A673 (cell line): ENCODE measurements at regions not wholly inside any gene's neighbourhood (a gene's known extent, or its start where the extent isn't known, plus 50 kb on each side); places are given as distances from the start of the nearest gene placed in this dataset.
A peak's percentile ranks its signal among the peaks of the same experiment; 100 is the strongest.

Experiments used
- BruUV-seq: library from RNA; stranded (reverse); fragments of 400-500 nt; replicated peaks from 2 replicates; lab custom pipeline; 2021; lab: Mats Ljungman, UMichigan
- CTCF ChIA-PET: fragments of 300-600 bp; sonication (Branson Sonifier 250); formaldehyde crosslinking; loops from one replicate; lab custom pipeline; 2022; ENCODE audit warnings: antibody characterized with exemption; lab: Charles Lee
- POLR2A ChIA-PET: fragments of 300-600 bp; sonication (Branson Sonifier 250); formaldehyde crosslinking; loops from one replicate; lab custom pipeline; 2022; ENCODE audit warnings: antibody characterized with exemption; ENCODE audit not compliant: low non-redundant PET; lab: Charles Lee
- DNase-seq: peaks from one replicate; pipeline ENCODE4 v3.0.0-alpha.2; 2015; ENCODE audit warnings: low spot score
- H3K27ac ChIP-seq: fragments of 200-600 bp; sonication (generic); 2 replicates; pipeline ENCODE4 v1.5.1; 2016; ENCODE audit warnings: mixed run types, low read depth, mild to moderate bottlenecking, mixed read lengths, antibody characterized with exemption, low read length; ENCODE audit not compliant: poor library complexity, severe bottlenecking
- H3K27me3 ChIP-seq: fragments of 200-600 bp; sonication (generic); replicated peaks from 2 replicates; pipeline ENCODE4 v1.6.1; 2017; ENCODE audit warnings: mixed run types, low read depth, mild to moderate bottlenecking, mixed read lengths, antibody characterized with exemption, low read length; ENCODE audit not compliant: insufficient read depth, poor library complexity
- H3K36me3 ChIP-seq: fragments of 200-600 bp; sonication (generic); 2 replicates; pipeline ENCODE4 v1.6.1; 2016; ENCODE audit warnings: mixed run types, mild to moderate bottlenecking, mixed read lengths, antibody characterized with exemption, low read length; ENCODE audit not compliant: insufficient read depth, poor library complexity, severe bottlenecking
- H3K4me1 ChIP-seq: fragments of 200-600 bp; sonication (generic); 2 replicates; pipeline ENCODE4 v1.6.1; 2017; ENCODE audit warnings: mixed run types, mild to moderate bottlenecking, mixed read lengths, antibody characterized with exemption, low read length; ENCODE audit not compliant: insufficient read depth, poor library complexity, severe bottlenecking
- H3K4me3 ChIP-seq: fragments of 200-600 bp; sonication (generic); 2 replicates; pipeline ENCODE4 v1.5.1; 2016; ENCODE audit warnings: low read depth, mixed run types, mild to moderate bottlenecking, mixed read lengths, low read length; ENCODE audit not compliant: poor library complexity, severe bottlenecking
- H3K9me3 ChIP-seq: fragments of 200-600 bp; sonication (generic); 2 replicates; pipeline ENCODE4 v1.6.1; 2016; ENCODE audit warnings: mixed run types, low read depth, mild to moderate bottlenecking, mixed read lengths, antibody characterized with exemption, low read length; ENCODE audit not compliant: poor library complexity, severe bottlenecking
- EZH2 ChIP-seq: fragments of 200-600 bp; sonication (generic); IDR thresholded peaks from 2 replicates; pipeline ENCODE4 v1.6.1; 2017; ENCODE audit warnings: borderline replicate concordance, low read depth, mild to moderate bottlenecking, mixed read lengths, antibody characterized with exemption, low read length; ENCODE audit not compliant: poor library complexity, severe bottlenecking
- intact Hi-C: fragments of 100-400 bp; cut with micrococcal nuclease; formaldehyde crosslinking; loops from one replicate; pipeline ENCODE4 v1.10.0; 2022; ENCODE audit not compliant: unreplicated experiment
- TF ChIP-seq, protein P1 (sequence below): fragments of 300-800, 200-600 bp; sonication (generic); conservative IDR thresholded peaks from 2 replicates; pipeline ENCODE4 v1.5.1; 2017; ENCODE audit warnings: low read depth, mild to moderate bottlenecking, antibody characterized with exemption, low read length, moderate library complexity, mixed read lengths

DNA sequence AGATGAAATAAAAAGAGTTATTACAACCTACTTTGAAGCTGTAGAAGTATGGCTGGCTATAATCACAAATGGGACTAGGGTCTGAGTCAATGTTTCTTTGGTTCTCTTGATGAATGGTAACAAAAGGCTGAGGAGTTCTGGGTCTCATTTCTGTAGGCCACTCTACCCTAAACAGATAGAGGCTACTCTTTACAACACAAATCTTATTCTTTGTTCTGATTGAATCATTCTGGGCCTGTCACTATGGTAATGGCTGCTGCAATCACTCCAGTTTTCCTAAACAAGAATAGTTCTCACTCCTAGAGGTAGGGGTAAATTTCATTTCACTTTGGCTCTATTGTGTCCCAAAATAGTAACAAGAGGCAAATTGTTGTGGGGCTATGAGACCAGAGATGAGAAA lies 1714.3 kb upstream of the PCDH20 start:
- CTCF ChIA-PET: no interaction called here
- Histone ChIP-seq H3K27me3 (no peaks in the 10 kb centered on the region), H3K9me3 (no peaks in the 10 kb centered on the region), H3K36me3 (no peaks in the 10 kb centered on the region), H3K4me3 (no peak overlapping the region), H3K27ac (no peak overlapping the region), H3K4me1 (peaks cover 7% of the 10 kb centered on the region)
- BruUV-seq: no TSS peak
- intact Hi-C loops: loop anchor here (5.0 to 10.0 kb wide), 2 partner anchors 785 to 957 kb away; no protein-coding TSS in a partner anchor
- POLR2A ChIA-PET: no interaction called here
- no peak for TF ChIP-seq EZH2
- TF ChIP-seq, protein P1, sequence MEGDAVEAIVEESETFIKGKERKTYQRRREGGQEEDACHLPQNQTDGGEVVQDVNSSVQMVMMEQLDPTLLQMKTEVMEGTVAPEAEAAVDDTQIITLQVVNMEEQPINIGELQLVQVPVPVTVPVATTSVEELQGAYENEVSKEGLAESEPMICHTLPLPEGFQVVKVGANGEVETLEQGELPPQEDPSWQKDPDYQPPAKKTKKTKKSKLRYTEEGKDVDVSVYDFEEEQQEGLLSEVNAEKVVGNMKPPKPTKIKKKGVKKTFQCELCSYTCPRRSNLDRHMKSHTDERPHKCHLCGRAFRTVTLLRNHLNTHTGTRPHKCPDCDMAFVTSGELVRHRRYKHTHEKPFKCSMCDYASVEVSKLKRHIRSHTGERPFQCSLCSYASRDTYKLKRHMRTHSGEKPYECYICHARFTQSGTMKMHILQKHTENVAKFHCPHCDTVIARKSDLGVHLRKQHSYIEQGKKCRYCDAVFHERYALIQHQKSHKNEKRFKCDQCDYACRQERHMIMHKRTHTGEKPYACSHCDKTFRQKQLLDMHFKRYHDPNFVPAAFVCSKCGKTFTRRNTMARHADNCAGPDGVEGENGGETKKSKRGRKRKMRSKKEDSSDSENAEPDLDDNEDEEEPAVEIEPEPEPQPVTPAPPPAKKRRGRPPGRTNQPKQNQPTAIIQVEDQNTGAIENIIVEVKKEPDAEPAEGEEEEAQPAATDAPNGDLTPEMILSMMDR: no peak
- DNase-seq: no peak

DNA sequence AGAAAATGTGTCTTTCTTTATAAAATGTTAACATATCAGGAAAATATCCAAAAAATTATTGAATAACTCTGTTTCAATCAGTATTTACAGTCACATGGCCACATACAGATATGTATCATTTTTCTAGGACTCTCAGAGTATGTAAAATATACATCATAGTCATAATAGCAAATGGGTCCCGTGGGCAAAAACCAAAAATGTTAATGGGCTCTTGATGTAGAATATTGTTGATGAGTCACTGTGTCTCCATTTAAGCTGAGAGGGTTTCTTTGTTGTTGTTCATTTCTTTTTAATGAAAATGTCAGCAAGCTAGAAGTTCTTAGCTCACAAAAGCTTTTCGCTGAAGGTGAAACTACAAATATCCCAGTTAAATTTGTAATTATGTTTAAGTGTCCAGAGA lies 1713.1 kb upstream of the PCDH20 start:
- intact Hi-C loops: loop anchor here (5.0 to 10.0 kb wide), 2 partner anchors 786 to 959 kb away; no protein-coding TSS in a partner anchor
- Histone ChIP-seq H3K9me3 (no peaks in the 10 kb centered on the region), H3K36me3 (no peaks in the 10 kb centered on the region), H3K27me3 (no peaks in the 10 kb centered on the region), H3K4me3 (no peak overlapping the region), H3K4me1 (peaks cover 14% of the 10 kb centered on the region), H3K27ac (no peak overlapping the region)
- no TSS peak for BruUV-seq
- ChIA-PET CTCF (no interaction called here), POLR2A (no interaction called here)
- no peak for TF ChIP-seq EZH2
- TF ChIP-seq, protein P1: no peak
- DNase-seq: peak; percentile 34

DNA sequence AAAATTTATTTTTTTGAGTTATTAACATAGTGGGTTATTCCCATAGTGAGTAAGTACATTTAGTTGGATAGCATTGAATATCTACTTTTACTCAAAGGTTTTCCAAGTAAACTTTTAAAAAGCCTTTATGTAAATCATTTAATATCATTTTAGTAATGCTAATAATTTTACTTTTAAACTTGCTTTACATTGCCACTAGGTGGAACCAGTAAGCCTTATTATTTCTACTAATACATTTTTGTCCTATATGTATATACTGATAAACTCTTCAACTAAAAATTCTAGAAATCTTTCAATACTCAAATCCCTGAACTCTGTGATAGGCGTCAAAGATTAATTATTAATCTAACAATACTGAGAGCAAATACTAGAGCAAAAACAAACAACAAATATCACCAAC lies 1709.2 kb upstream of the PCDH20 start:
- CTCF ChIA-PET: no interaction called here
- intact Hi-C loops: loop anchor here (5.0 to 10.0 kb wide), 2 partner anchors 790 to 962 kb away; no protein-coding TSS in a partner anchor
- no peaks in the 10 kb centered on the region for H3K9me3 ChIP-seq
- no TSS peak for BruUV-seq
- no peak overlapping the region for H3K27ac ChIP-seq
- peak; percentile 57 for DNase-seq
- TF ChIP-seq EZH2: no peak
- TF ChIP-seq, protein P1: peak; percentile 66
- no peak overlapping the region for H3K4me3 ChIP-seq
- H3K36me3 ChIP-seq: no peaks in the 10 kb centered on the region
- H3K4me1 ChIP-seq: peaks cover 14% of the 10 kb centered on the region
- no peaks in the 10 kb centered on the region for H3K27me3 ChIP-seq
- POLR2A ChIA-PET: interaction anchor here (0.7 kb wide), 1 partner anchor 245 kb away, joined by 3 read pairs; no protein-coding TSS in a partner anchor
